ENCODE measurements at regions not wholly inside any gene's neighbourhood (a gene's known extent, or its start where the extent isn't known, plus 50 kb on each side); places are given as distances from the start of the nearest gene placed in this dataset.
A peak's percentile ranks its signal among the peaks of the same experiment; 100 is the strongest.
"Not testable (repeated sequence)": the region's sequence is repeated elsewhere in the genome, so short reads cannot be mapped to it uniquely, and the experiment has no call there.

- Mint-ChIP-seq H3K9me3 (no peaks in the 10 kb centered on the region), H3K36me3 (no peaks in the 10 kb centered on the region), H3K4me1 (no peaks in the 10 kb centered on the region), H3K27me3 (no peaks in the 10 kb centered on the region), H3K4me3 (no peak overlapping the region), H3K27ac (peak overlapping the region in 1 of 3 donors; percentile 1)
Observed at GRCh38 chrX:143935601-143936000, 51.7 kb downstream of the UBE2NL start.

- Mint-ChIP-seq H3K4me3 (no peak overlapping the region), H3K27ac (no peak overlapping the region), H3K36me3 (peaks cover 1% of the 10 kb centered on the region), H3K4me1 (no peaks in the 10 kb centered on the region), H3K9me3 (peaks cover 0 to 3% (median 0%) of the 10 kb centered on the region in 3 donors), H3K27me3 (no peaks in the 10 kb centered on the region)
Observed at GRCh38 chrX:143940119-143940518, 56.2 kb downstream of the UBE2NL start.

GRCh38 chrX:143945171-143945570 is 61.3 kb downstream of the UBE2NL start:
- H3K4me3 Mint-ChIP-seq: no peak overlapping the region
- H3K27me3 Mint-ChIP-seq: no peaks in the 10 kb centered on the region
- H3K4me1 Mint-ChIP-seq: no peaks in the 10 kb centered on the region
- no peak overlapping the region for H3K27ac Mint-ChIP-seq
- H3K9me3 Mint-ChIP-seq: peaks cover 0 to 11% (median 7%) of the 10 kb centered on the region in 3 donors
- peaks cover 1% of the 10 kb centered on the region for H3K36me3 Mint-ChIP-seq

GRCh38 chrX:143964549-143964948 is 80.7 kb downstream of the UBE2NL start:
- peaks cover 0 to 2% (median 0%) of the 10 kb centered on the region in 3 donors for H3K4me1 Mint-ChIP-seq
- H3K9me3 Mint-ChIP-seq: peaks cover 0 to 19% (median 9%) of the 10 kb centered on the region in 3 donors
- H3K36me3 Mint-ChIP-seq: no peaks in the 10 kb centered on the region
- no peak overlapping the region for H3K4me3 Mint-ChIP-seq
- H3K27me3 Mint-ChIP-seq: no peaks in the 10 kb centered on the region
- H3K27ac Mint-ChIP-seq: no peak overlapping the region

- Mint-ChIP-seq H3K4me3 (no peak overlapping the region), H3K36me3 (no peaks in the 10 kb centered on the region), H3K4me1 (no peaks in the 10 kb centered on the region), H3K27ac (no peak overlapping the region), H3K27me3 (no peaks in the 10 kb centered on the region), H3K9me3 (peaks cover 0 to 6% (median 3%) of the 10 kb centered on the region in 3 donors)
Observed at GRCh38 chrX:143988356-143988755, 104.5 kb downstream of the UBE2NL start.

GRCh38 chrX:143994206-143994605 is 110.3 kb downstream of the UBE2NL start:
- Mint-ChIP-seq H3K9me3 (peaks cover 3 to 6% (median 4%) of the 10 kb centered on the region in 3 donors), H3K4me1 (no peaks in the 10 kb centered on the region), H3K36me3 (no peaks in the 10 kb centered on the region), H3K4me3 (no peak overlapping the region), H3K27ac (no peak overlapping the region), H3K27me3 (no peaks in the 10 kb centered on the region)

- Mint-ChIP-seq H3K27me3 (no peaks in the 10 kb centered on the region), H3K27ac (no peak overlapping the region), H3K9me3 (peaks cover 0 to 9% (median 4%) of the 10 kb centered on the region in 3 donors), H3K36me3 (no peaks in the 10 kb centered on the region), H3K4me3 (no peak overlapping the region), H3K4me1 (no peaks in the 10 kb centered on the region)
Observed at GRCh38 chrX:143998261-143998660, 114.4 kb downstream of the UBE2NL start.

GRCh38 chrX:144006811-144007210 is 122.9 kb downstream of the UBE2NL start:
- Mint-ChIP-seq H3K36me3 (no peaks in the 10 kb centered on the region), H3K27ac (no peak overlapping the region), H3K4me3 (no peak overlapping the region), H3K27me3 (no peaks in the 10 kb centered on the region), H3K9me3 (peaks cover 2 to 8% (median 3%) of the 10 kb centered on the region in 3 donors), H3K4me1 (no peaks in the 10 kb centered on the region)

- Mint-ChIP-seq H3K27me3 (no peaks in the 10 kb centered on the region), H3K9me3 (peaks cover 0 to 6% (median 3%) of the 10 kb centered on the region in 3 donors), H3K4me3 (no peak overlapping the region), H3K4me1 (no peaks in the 10 kb centered on the region), H3K27ac (no peak overlapping the region), H3K36me3 (no peaks in the 10 kb centered on the region)
Observed at GRCh38 chrX:144040793-144041192, 156.9 kb downstream of the UBE2NL start.

GRCh38 chrX:144042271-144042670 is 158.4 kb downstream of the UBE2NL start:
- Mint-ChIP-seq H3K36me3 (no peaks in the 10 kb centered on the region), H3K4me3 (no peak overlapping the region), H3K9me3 (peaks cover 0 to 6% (median 3%) of the 10 kb centered on the region in 3 donors), H3K27me3 (no peaks in the 10 kb centered on the region), H3K27ac (no peak overlapping the region), H3K4me1 (no peaks in the 10 kb centered on the region)

GRCh38 chrX:144075432-144075831 is 191.6 kb downstream of the UBE2NL start:
- no peaks in the 10 kb centered on the region for H3K36me3 Mint-ChIP-seq
- H3K4me1 Mint-ChIP-seq: no peaks in the 10 kb centered on the region
- H3K27ac Mint-ChIP-seq: peak overlapping the region in 1 of 3 donors; percentile 33
- peaks cover 0 to 4% (median 0%) of the 10 kb centered on the region in 3 donors for H3K9me3 Mint-ChIP-seq
- H3K27me3 Mint-ChIP-seq: no peaks in the 10 kb centered on the region
- no peak overlapping the region for H3K4me3 Mint-ChIP-seq

- not testable (repeated sequence) for H3K4me3 Mint-ChIP-seq, H3K36me3 Mint-ChIP-seq, H3K4me1 Mint-ChIP-seq, H3K27ac Mint-ChIP-seq, H3K27me3 Mint-ChIP-seq, H3K9me3 Mint-ChIP-seq
Observed at GRCh38 chrX:144082237-144082636, 198.4 kb downstream of the UBE2NL start.

- H3K4me1 Mint-ChIP-seq, H3K36me3 Mint-ChIP-seq, H3K27ac Mint-ChIP-seq, H3K27me3 Mint-ChIP-seq, H3K4me3 Mint-ChIP-seq, H3K9me3 Mint-ChIP-seq: not testable (repeated sequence)
Observed at GRCh38 chrX:144089674-144090073, 205.8 kb downstream of the UBE2NL start.

GRCh38 chrX:144092116-144092515 is 208.2 kb downstream of the UBE2NL start:
- H3K27me3 Mint-ChIP-seq, H3K9me3 Mint-ChIP-seq, H3K36me3 Mint-ChIP-seq, H3K4me1 Mint-ChIP-seq, H3K4me3 Mint-ChIP-seq, H3K27ac Mint-ChIP-seq: not testable (repeated sequence)

- not testable (repeated sequence) for H3K27me3 Mint-ChIP-seq, H3K4me3 Mint-ChIP-seq, H3K36me3 Mint-ChIP-seq, H3K9me3 Mint-ChIP-seq, H3K4me1 Mint-ChIP-seq, H3K27ac Mint-ChIP-seq
Observed at GRCh38 chrX:144119490-144119889, 235.6 kb downstream of the UBE2NL start.

- not testable (repeated sequence) for H3K27me3 Mint-ChIP-seq, H3K9me3 Mint-ChIP-seq, H3K4me1 Mint-ChIP-seq, H3K36me3 Mint-ChIP-seq, H3K4me3 Mint-ChIP-seq, H3K27ac Mint-ChIP-seq
Observed at GRCh38 chrX:144121566-144121965, 237.7 kb downstream of the UBE2NL start.

GRCh38 chrX:144127570-144128169 is 243.8 kb downstream of the UBE2NL start:
- H3K9me3 Mint-ChIP-seq, H3K27ac Mint-ChIP-seq, H3K4me1 Mint-ChIP-seq, H3K27me3 Mint-ChIP-seq, H3K36me3 Mint-ChIP-seq, H3K4me3 Mint-ChIP-seq: not testable (repeated sequence)

Measured in IgD-negative memory B cell (primary cell).